CD14-positive monocyte (primary cell): ENCODE measurements at regions not wholly inside any gene's neighbourhood (a gene's known extent, or its start where the extent isn't known, plus 50 kb on each side); places are given as distances from the start of the nearest gene placed in this dataset.

Source experiments
- DNase-seq, 3 donors: peaks; one replicate each; pipeline ENCODE4 v3.0.0-alpha.2; 2011 to 2022
- H2AFZ ChIP-seq: 2 replicates; pipeline ENCODE4 v1.6.0; 2012; ENCODE audit warnings: mild to moderate bottlenecking, low read depth, low read length, inconsistent platforms; ENCODE audit not compliant: insufficient read depth, poor library complexity, severe bottlenecking
- H3K27ac ChIP-seq, 2 donors: 1 replicate in 1 of 2; 2 replicates in 1 of 2; pipeline ENCODE4 v1.5.1; 2012 to 2013; ENCODE audit warnings: low read length in 2 of 2, control low read depth in 1 of 2, inconsistent platforms in 1 of 2, low read depth in 1 of 2, mild to moderate bottlenecking in 1 of 2
- H3K27me3 ChIP-seq, 2 donors: one replicate each; pipeline versions ENCODE4 v1.6.0 to v1.6.1; 2011 to 2013; ENCODE audit warnings: low read length in 2 of 2; ENCODE audit not compliant: control insufficient read depth in 2 of 2, insufficient read depth in 2 of 2
- H3K36me3 ChIP-seq, 2 donors: replicated peaks in 1 of 2; 1 replicate in 1 of 2; 2 replicates in 1 of 2; pipeline versions ENCODE4 v1.5.1 to v1.6.1; 2012 to 2013; ENCODE audit warnings: low read length in 2 of 2, control low read depth in 1 of 2, inconsistent platforms in 1 of 2, mild to moderate bottlenecking in 1 of 2; ENCODE audit not compliant: insufficient read depth in 2 of 2, control insufficient read depth in 1 of 2
- H3K4me1 ChIP-seq, 2 donors: 1 replicate in 1 of 2; 2 replicates in 1 of 2; pipeline versions ENCODE4 v1.5.1 to v1.6.1; 2012 to 2013; ENCODE audit warnings: low read length in 2 of 2, control low read depth in 1 of 2, inconsistent platforms in 1 of 2, mild to moderate bottlenecking in 1 of 2, moderate library complexity in 1 of 2; ENCODE audit not compliant: insufficient read depth in 2 of 2, control insufficient read depth in 1 of 2
- H3K4me2 ChIP-seq: replicated peaks from 2 replicates; pipeline ENCODE3; 2012; ENCODE audit warnings: low read length, moderate library complexity, mild to moderate bottlenecking; ENCODE audit not compliant: poor library complexity, severe bottlenecking; ENCODE audit errors: extremely low read depth
- H3K4me3 ChIP-seq, 3 experiments: fragments of 200-600 bp in 1 of 3; sonication (generic) in 1 of 3; replicated peaks in 1 of 3; 1 replicate in 2 of 3; 2 replicates in 1 of 3; pipeline ENCODE4 v1.5.1; 2011 to 2013; ENCODE audit warnings: low read length in 3 of 3, mild to moderate bottlenecking in 3 of 3, control low read depth in 2 of 3, low read depth in 2 of 3, inconsistent platforms in 1 of 3, moderate library complexity in 1 of 3
- H3K79me2 ChIP-seq: 2 replicates; pipeline ENCODE4 v1.6.0; 2012; ENCODE audit warnings: mild to moderate bottlenecking, control low read depth, inconsistent platforms, low read length, moderate library complexity; ENCODE audit not compliant: insufficient read depth
- H3K9ac ChIP-seq: 2 replicates; pipeline ENCODE4 v1.6.0; 2017; ENCODE audit warnings: low read length, mild to moderate bottlenecking; ENCODE audit not compliant: insufficient read depth, poor library complexity, severe bottlenecking
- H3K9me3 ChIP-seq, 2 donors: replicated peaks in 1 of 2; 1 replicate in 1 of 2; 2 replicates in 1 of 2; pipeline versions ENCODE4 v1.5.1 to v1.6.1; 2012 to 2013; ENCODE audit warnings: low read length in 2 of 2, control low read depth in 1 of 2; ENCODE audit not compliant: control insufficient read depth in 1 of 2, insufficient read depth in 1 of 2
- H4K20me1 ChIP-seq: 2 replicates; pipeline ENCODE4 v1.6.0; 2012; ENCODE audit warnings: mild to moderate bottlenecking, low read length, control low read depth, moderate library complexity; ENCODE audit not compliant: insufficient read depth
- H3K27ac Mint-ChIP-seq, 7 donors: one replicate each; pipeline ENCODE4 v1.8.0; 2020; ENCODE audit warnings: mild to moderate bottlenecking in 7 of 7, mixed read lengths in 7 of 7, moderate library complexity in 6 of 7, inconsistent platforms in 2 of 7
- H3K27me3 Mint-ChIP-seq, 3 donors: one replicate each; pipeline ENCODE4 v1.8.0; 2021 to 2022; ENCODE audit warnings: low read depth in 3 of 3, mild to moderate bottlenecking in 3 of 3, mixed read lengths in 3 of 3, moderate library complexity in 3 of 3, inconsistent platforms in 1 of 3
- H3K36me3 Mint-ChIP-seq, 2 donors: one replicate each; pipeline ENCODE4 v1.8.0; 2020; ENCODE audit warnings: mixed read lengths in 2 of 2, inconsistent platforms in 1 of 2, mild to moderate bottlenecking in 1 of 2
- H3K4me1 Mint-ChIP-seq: one replicate; pipeline ENCODE4 v1.8.0; 2020; ENCODE audit warnings: mild to moderate bottlenecking, mixed read lengths
- H3K4me3 Mint-ChIP-seq, 2 donors: one replicate each; pipeline ENCODE4 v1.8.0; 2020; ENCODE audit warnings: mild to moderate bottlenecking in 2 of 2, mixed read lengths in 2 of 2, moderate library complexity in 1 of 2
- H3K9me3 Mint-ChIP-seq, 7 donors: one replicate each; pipeline ENCODE4 v1.8.0; 2020 to 2022; ENCODE audit warnings: mixed read lengths in 7 of 7, mild to moderate bottlenecking in 6 of 7, moderate library complexity in 6 of 7, inconsistent platforms in 2 of 7
- CTCF ChIP-seq: fragments of 200-600 bp; IDR thresholded peaks from one replicate; pipeline ENCODE4 v1.8.0; 2022; ENCODE audit warnings: antibody characterized with exemption, mild to moderate bottlenecking
- WGBS: methylation state at CpG from one replicate; pipeline ENCODE4 v1.1.5; 2013; ENCODE audit warnings: missing lambda C conversion rate; ENCODE audit not compliant: insufficient coverage; 5-methylcytosine and 5-hydroxymethylcytosine counted together
- intact Hi-C, 2 donors: fragments of 100-400 bp; cut with micrococcal nuclease; formaldehyde crosslinking; loops; one replicate each; pipeline versions ENCODE4 v1.15.0 to v1.15.1; 2023

- intact Hi-C loops: no loop called here
- no peak overlapping the region for H3K27ac Mint-ChIP-seq
- 94% methylated on average over 6 of the region's 12 CpGs for WGBS
- Histone ChIP-seq H2AFZ (no peak overlapping the region), H3K4me1 (no peaks in the 10 kb centered on the region), H3K4me3 (no peak overlapping the region), H3K4me2 (no peak overlapping the region), H3K9me3 (no peaks in the 10 kb centered on the region), H3K79me2 (no peaks in the 10 kb centered on the region), H3K36me3 (no peaks in the 10 kb centered on the region), H4K20me1 (no peaks in the 10 kb centered on the region), H3K9ac (no peak overlapping the region), H3K27me3 (no peaks in the 10 kb centered on the region), H3K27ac (no peak overlapping the region)
- no peak for DNase-seq
- H3K27me3 Mint-ChIP-seq: peaks cover 2 to 14% (median 4%) of the 10 kb centered on the region in 3 donors
- H3K4me3 Mint-ChIP-seq: no peak overlapping the region
- no peaks in the 10 kb centered on the region for H3K4me1 Mint-ChIP-seq
- H3K9me3 Mint-ChIP-seq: peaks cover 0 to 2% (median 0%) of the 10 kb centered on the region in 7 donors
- no peaks in the 10 kb centered on the region for H3K36me3 Mint-ChIP-seq
- no peak for TF ChIP-seq CTCF
These were observed 284.4 kb downstream of the CTTN start for GRCh38 chr11:70682760-70683159.

GRCh38 chr11:70687716-70688115, 289.4 kb downstream of the CTTN start:
- no peaks in the 10 kb centered on the region for H3K4me1 Mint-ChIP-seq
- H3K79me2 ChIP-seq: no peaks in the 10 kb centered on the region
- no peak overlapping the region for H3K9ac ChIP-seq
- H3K4me2 ChIP-seq: no peak overlapping the region
- H3K36me3 Mint-ChIP-seq: no peaks in the 10 kb centered on the region
- H3K27me3 Mint-ChIP-seq: peaks cover 1 to 5% (median 4%) of the 10 kb centered on the region in 3 donors
- no peak overlapping the region for H3K27ac ChIP-seq
- no peak overlapping the region for H3K27ac Mint-ChIP-seq
- no peak overlapping the region for H3K4me3 ChIP-seq
- H4K20me1 ChIP-seq: no peaks in the 10 kb centered on the region
- peaks cover 3 to 15% (median 6%) of the 10 kb centered on the region in 7 donors for H3K9me3 Mint-ChIP-seq
- no peaks in the 10 kb centered on the region for H3K36me3 ChIP-seq
- H3K27me3 ChIP-seq: no peaks in the 10 kb centered on the region
- H3K4me1 ChIP-seq: no peaks in the 10 kb centered on the region
- 92% methylated on average over 6 of the region's 6 CpGs for WGBS
- TF ChIP-seq CTCF: no peak
- DNase-seq: no peak
- no peak overlapping the region for H2AFZ ChIP-seq
- intact Hi-C loops: no loop called here
- no peaks in the 10 kb centered on the region for H3K9me3 ChIP-seq
- no peak overlapping the region for H3K4me3 Mint-ChIP-seq
